ENCODE measurements at regions not wholly inside any gene's neighbourhood (a gene's known extent, or its start where the extent isn't known, plus 50 kb on each side); places are given as distances from the start of the nearest gene placed in this dataset.

GRCh38 chr4:24212642-24213041 lies 322.8 kb upstream of the PPARGC1A start:
- Histone ChIP-seq H3K9me3 (no peaks in the 10 kb centered on the region), H3K36me3 (no peaks in the 10 kb centered on the region), H3K9ac (ENCODE audit: low read depth in 2 of 2, low read length in 2 of 2) (no peak overlapping the region), H3K4me1 (no peaks in the 10 kb centered on the region), H3K27ac (no peak overlapping the region), H3K4me3 (no peak overlapping the region), H3K27me3 (no peaks in the 10 kb centered on the region)
- TF ChIP-seq CTCF (IDR thresholded peaks at IDR 0.05) = no peak
- intact Hi-C loops (cut with DNase I) = no loop called here
- no peak for DNase-seq

GRCh38 chr4:24211856-24212255 lies 322.0 kb upstream of the PPARGC1A start:
- TF ChIP-seq CTCF (IDR thresholded peaks at IDR 0.05) = no peak
- no peak overlapping the region for H3K27ac ChIP-seq
- H3K4me1 ChIP-seq = no peaks in the 10 kb centered on the region
- no peaks in the 10 kb centered on the region for H3K9me3 ChIP-seq
- H3K36me3 ChIP-seq = no peaks in the 10 kb centered on the region
- H3K27me3 ChIP-seq = no peaks in the 10 kb centered on the region
- DNase-seq = no peak
- no peak overlapping the region for H3K9ac ChIP-seq (ENCODE audit: low read depth in 2 of 2, low read length in 2 of 2)
- intact Hi-C loops (cut with DNase I) = no loop called here
- no peak overlapping the region for H3K4me3 ChIP-seq

GRCh38 chr4:24210332-24210902 lies 320.6 kb upstream of the PPARGC1A start:
- no peak for DNase-seq
- intact Hi-C loops (cut with DNase I) = no loop called here
- H3K27ac ChIP-seq = no peak overlapping the region

GRCh38 chr4:24209906-24210305 lies 320.1 kb upstream of the PPARGC1A start:
- Histone ChIP-seq H3K27me3 (no peaks in the 10 kb centered on the region), H3K9me3 (no peaks in the 10 kb centered on the region), H3K27ac (no peak overlapping the region), H3K4me3 (no peak overlapping the region), H3K36me3 (no peaks in the 10 kb centered on the region), H3K9ac (ENCODE audit: low read depth in 2 of 2, low read length in 2 of 2) (no peak overlapping the region), H3K4me1 (no peaks in the 10 kb centered on the region)
- no peak for TF ChIP-seq CTCF (IDR thresholded peaks at IDR 0.05)
- intact Hi-C loops (cut with DNase I) = no loop called here
- DNase-seq = no peak

More at GRCh38 chr4:24210332-24210902, 320.6 kb upstream of the PPARGC1A start:
- Histone ChIP-seq H3K4me1 (no peaks in the 10 kb centered on the region), H3K36me3 (no peaks in the 10 kb centered on the region), H3K9me3 (no peaks in the 10 kb centered on the region), H3K27me3 (no peaks in the 10 kb centered on the region), H3K9ac (ENCODE audit: low read depth in 2 of 2, low read length in 2 of 2) (no peak overlapping the region), H3K4me3 (no peak overlapping the region)
- TF ChIP-seq CTCF (IDR thresholded peaks at IDR 0.05) = no peak

- Histone ChIP-seq H3K4me1 (no peaks in the 10 kb centered on the region), H3K9ac (ENCODE audit: low read depth in 2 of 2, low read length in 2 of 2) (no peak overlapping the region), H3K36me3 (no peaks in the 10 kb centered on the region), H3K27me3 (no peaks in the 10 kb centered on the region), H3K9me3 (no peaks in the 10 kb centered on the region), H3K27ac (no peak overlapping the region), H3K4me3 (no peak overlapping the region)
- TF ChIP-seq CTCF (IDR thresholded peaks at IDR 0.05) = no peak
- DNase-seq = no peak
- intact Hi-C loops (cut with DNase I) = no loop called here
Observed at GRCh38 chr4:24209131-24209530, 319.3 kb upstream of the PPARGC1A start.

Data from colonic mucosa (tissue), 4 donors.